ENCODE measurements at regions not wholly inside any gene's neighbourhood (a gene's known extent, or its start where the extent isn't known, plus 50 kb on each side); places are given as distances from the start of the nearest gene placed in this dataset.

DNA sequence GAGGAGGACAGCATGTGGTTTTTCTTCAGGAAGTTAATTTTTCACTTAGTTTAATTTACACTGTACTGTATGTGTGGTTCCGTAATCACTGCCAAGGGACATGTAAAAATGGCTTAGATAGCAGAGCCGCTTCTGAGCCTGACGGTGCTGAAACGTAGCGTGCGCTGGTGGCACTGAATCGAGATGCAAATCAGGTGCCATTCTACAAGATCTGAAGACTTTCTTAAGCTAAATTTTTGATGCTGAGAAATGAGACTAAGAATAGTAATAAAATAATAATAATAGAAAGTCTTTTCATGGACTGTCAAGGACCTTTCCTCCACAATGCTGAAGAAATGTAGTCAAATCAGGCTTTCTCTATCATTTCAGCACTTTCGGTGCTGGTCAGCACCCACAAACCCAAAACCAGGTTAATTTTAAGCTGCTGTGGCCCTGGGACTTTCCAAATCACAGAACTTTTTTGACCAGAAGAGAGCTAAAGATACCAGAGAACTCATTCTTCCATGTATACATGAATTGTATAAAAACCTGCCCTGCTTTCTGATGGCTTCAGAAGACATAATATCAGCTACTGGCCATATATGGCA lies 183.3 kb upstream of the LMO3 start:
- no peak for TF ChIP-seq POLR2A (IDR thresholded peaks at IDR 0.05)
- TF ChIP-seq, protein P1, sequence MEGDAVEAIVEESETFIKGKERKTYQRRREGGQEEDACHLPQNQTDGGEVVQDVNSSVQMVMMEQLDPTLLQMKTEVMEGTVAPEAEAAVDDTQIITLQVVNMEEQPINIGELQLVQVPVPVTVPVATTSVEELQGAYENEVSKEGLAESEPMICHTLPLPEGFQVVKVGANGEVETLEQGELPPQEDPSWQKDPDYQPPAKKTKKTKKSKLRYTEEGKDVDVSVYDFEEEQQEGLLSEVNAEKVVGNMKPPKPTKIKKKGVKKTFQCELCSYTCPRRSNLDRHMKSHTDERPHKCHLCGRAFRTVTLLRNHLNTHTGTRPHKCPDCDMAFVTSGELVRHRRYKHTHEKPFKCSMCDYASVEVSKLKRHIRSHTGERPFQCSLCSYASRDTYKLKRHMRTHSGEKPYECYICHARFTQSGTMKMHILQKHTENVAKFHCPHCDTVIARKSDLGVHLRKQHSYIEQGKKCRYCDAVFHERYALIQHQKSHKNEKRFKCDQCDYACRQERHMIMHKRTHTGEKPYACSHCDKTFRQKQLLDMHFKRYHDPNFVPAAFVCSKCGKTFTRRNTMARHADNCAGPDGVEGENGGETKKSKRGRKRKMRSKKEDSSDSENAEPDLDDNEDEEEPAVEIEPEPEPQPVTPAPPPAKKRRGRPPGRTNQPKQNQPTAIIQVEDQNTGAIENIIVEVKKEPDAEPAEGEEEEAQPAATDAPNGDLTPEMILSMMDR (IDR thresholded peaks at IDR 0.05) = no peak

Data from Peyer's patch (tissue), 4 donors.